ENCODE measurements at regions not wholly inside any gene's neighbourhood (a gene's known extent, or its start where the extent isn't known, plus 50 kb on each side); places are given as distances from the start of the nearest gene placed in this dataset.

DNA sequence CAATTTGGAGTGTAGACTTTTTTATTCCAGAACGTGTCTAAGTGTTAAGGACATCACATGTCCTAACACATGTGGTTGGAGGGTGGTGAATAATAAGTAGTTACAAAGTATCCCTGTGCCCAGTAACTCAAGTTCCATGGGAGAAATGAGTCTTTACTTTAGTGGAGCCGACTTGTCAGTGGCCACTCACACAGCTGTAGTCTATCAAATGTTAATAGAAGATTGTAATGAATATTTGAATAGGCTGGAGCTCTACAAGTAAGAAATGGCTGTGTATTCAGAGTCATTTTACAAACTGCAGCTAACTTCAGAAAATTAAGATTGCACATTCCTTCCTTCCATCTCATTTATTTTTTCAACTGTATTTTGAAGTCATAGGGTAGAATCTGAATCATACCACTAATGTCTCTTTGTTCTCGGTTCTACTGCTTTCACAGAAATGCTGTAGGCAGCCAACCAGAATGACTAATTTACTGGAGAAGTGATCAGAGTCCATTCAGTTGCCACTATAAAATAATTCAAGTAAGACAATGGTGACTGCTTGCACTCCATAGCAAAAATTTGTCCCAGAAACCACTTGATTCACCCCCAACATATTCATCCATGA is 394.8 kb downstream of the NR2F1-AS1 start:
- in situ Hi-C loops (cut with HindIII; ENCODE audit: low sequenced_read_pairs), result no loop called here
- H3K4me3 ChIP-seq (ENCODE audit: low read depth, low read length), result no peak overlapping the region
- TF ChIP-seq, protein P1, sequence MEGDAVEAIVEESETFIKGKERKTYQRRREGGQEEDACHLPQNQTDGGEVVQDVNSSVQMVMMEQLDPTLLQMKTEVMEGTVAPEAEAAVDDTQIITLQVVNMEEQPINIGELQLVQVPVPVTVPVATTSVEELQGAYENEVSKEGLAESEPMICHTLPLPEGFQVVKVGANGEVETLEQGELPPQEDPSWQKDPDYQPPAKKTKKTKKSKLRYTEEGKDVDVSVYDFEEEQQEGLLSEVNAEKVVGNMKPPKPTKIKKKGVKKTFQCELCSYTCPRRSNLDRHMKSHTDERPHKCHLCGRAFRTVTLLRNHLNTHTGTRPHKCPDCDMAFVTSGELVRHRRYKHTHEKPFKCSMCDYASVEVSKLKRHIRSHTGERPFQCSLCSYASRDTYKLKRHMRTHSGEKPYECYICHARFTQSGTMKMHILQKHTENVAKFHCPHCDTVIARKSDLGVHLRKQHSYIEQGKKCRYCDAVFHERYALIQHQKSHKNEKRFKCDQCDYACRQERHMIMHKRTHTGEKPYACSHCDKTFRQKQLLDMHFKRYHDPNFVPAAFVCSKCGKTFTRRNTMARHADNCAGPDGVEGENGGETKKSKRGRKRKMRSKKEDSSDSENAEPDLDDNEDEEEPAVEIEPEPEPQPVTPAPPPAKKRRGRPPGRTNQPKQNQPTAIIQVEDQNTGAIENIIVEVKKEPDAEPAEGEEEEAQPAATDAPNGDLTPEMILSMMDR (IDR thresholded peaks at IDR 0.05; ENCODE audit: low read depth, low read length, missing control alignments), result no peak
- DNase-seq (ENCODE audit: low read depth), result peak; percentile 68

DNA sequence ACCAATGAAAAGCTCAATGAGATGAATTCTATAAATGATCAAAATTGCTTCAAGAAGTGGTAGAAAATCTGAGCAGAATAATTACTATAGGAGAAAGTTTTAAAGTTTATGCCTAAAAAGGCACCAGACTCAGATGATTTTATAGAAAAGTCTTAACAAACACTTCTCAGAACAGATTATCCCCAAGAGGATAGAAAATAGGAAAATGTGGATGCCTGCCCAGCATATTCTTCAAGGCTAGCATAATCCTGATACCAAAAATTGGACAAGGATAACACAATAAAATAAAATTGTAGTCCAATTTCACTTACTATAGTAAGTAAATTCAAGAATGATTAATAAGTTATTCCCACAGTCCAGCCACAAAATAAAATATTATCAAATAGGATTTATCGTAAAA is 397.0 kb downstream of the NR2F1-AS1 start:
- H3K4me3 ChIP-seq (ENCODE audit: low read depth, low read length), result no peak overlapping the region
- DNase-seq (ENCODE audit: low read depth), result no peak
- in situ Hi-C loops (cut with HindIII; ENCODE audit: low sequenced_read_pairs), result no loop called here
- TF ChIP-seq, protein P1 (IDR thresholded peaks at IDR 0.05; ENCODE audit: low read depth, low read length, missing control alignments), result no peak

DNA sequence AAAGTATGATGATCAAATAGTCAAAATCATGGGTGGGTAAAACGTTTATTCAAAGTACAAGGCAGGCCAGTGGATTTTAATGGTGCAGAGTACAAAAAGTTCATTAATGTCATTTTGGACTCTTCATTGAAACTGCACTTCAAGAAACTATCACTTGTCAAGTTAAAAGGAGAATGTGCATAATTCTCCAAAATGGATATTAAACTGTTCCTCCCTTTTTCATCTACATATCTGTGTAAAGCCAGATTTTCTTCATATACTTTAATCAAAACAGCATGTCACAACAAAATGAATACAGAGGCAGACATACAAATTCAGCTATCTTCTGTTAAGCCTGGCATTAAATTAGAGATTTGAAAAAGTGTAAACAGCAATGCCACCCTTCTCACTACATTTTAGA is 401.6 kb downstream of the NR2F1-AS1 start:
- no peak for DNase-seq (ENCODE audit: low read depth)
- H3K4me3 ChIP-seq (ENCODE audit: low read depth, low read length), result no peak overlapping the region
- TF ChIP-seq, protein P1 (IDR thresholded peaks at IDR 0.05; ENCODE audit: low read depth, low read length, missing control alignments), result no peak
- in situ Hi-C loops (cut with HindIII; ENCODE audit: low sequenced_read_pairs), result no loop called here

DNA sequence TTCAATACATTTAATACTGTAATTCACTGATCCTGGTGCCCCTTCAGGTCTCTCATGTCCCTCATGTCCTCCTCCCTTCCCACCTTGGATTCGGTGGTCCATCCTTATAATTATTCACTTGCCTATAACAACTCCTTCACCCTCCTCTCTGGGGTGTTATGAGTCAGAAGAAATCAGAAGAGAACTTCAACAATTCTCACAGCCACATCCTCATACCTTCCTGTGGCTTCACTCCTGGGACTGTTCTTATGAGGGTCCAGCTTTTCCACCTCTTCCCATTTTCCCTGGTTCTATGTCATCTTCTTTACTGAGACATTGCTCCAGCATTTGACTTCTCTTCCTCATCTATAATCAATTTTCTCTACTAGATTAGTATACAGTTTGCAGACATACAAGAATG is 406.1 kb downstream of the NR2F1-AS1 start:
- H3K4me3 ChIP-seq (ENCODE audit: low read depth, low read length), result no peak overlapping the region
- TF ChIP-seq, protein P1 (IDR thresholded peaks at IDR 0.05; ENCODE audit: low read depth, low read length, missing control alignments), result no peak
- in situ Hi-C loops (cut with HindIII; ENCODE audit: low sequenced_read_pairs), result no loop called here
- no peak for DNase-seq (ENCODE audit: low read depth)

DNA sequence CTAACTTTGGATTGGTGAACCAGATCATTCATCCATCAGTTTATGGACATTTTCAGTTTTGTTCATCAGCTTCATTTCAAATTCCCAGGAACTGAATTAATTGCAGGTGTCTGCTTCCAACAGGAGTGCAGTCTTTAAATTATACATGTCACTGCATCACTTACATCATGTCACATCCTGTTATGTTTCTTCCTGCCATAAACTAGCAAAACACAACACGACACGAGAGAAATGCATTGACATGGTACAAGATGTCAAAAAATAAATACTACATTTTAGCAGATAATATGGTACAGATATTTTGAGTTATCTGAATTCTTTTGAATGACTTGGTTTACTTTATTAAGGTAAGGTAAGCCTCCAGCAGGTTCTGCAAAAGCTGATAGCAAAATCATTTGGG is 415.5 kb downstream of the NR2F1-AS1 start:
- H3K4me3 ChIP-seq (ENCODE audit: low read depth, low read length), result no peak overlapping the region
- no peak for DNase-seq (ENCODE audit: low read depth)
- TF ChIP-seq, protein P1 (IDR thresholded peaks at IDR 0.05; ENCODE audit: low read depth, low read length, missing control alignments), result no peak
- in situ Hi-C loops (cut with HindIII; ENCODE audit: low sequenced_read_pairs), result no loop called here

DNA sequence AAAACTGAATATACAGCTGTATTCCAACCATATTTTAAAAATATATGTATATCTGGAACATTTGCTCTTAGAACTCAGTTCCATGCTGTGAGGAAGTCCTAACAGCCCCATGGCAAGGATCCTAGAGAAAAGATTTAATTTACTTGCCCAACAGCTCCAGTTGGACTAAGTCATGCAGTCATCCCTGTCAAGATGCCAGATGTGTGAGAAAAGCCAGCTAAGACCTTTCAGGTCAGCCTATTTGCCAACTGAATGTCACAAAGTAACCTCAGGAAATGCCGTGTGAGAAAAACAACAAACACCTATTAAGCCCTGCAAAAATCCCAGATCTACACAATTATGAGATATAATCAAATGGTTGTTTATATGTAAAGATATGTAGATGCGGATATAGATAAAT is 416.3 kb downstream of the NR2F1-AS1 start:
- TF ChIP-seq, protein P1 (IDR thresholded peaks at IDR 0.05; ENCODE audit: low read depth, low read length, missing control alignments), result no peak
- peak; percentile 56 for DNase-seq (ENCODE audit: low read depth)
- in situ Hi-C loops (cut with HindIII; ENCODE audit: low sequenced_read_pairs), result no loop called here
- no peak overlapping the region for H3K4me3 ChIP-seq (ENCODE audit: low read depth, low read length)

All from astrocyte of the cerebellum (primary cell).